ENCODE measurements at regions not wholly inside any gene's neighbourhood (a gene's known extent, or its start where the extent isn't known, plus 50 kb on each side); places are given as distances from the start of the nearest gene placed in this dataset.

- TF ChIP-seq POLR2A (IDR thresholded peaks at IDR 0.05) = no peak
- TF ChIP-seq CTCF (IDR thresholded peaks at IDR 0.05) = no peak
- no peak for TF ChIP-seq EP300 (IDR thresholded peaks at IDR 0.05)
- no peak for TF ChIP-seq POLR2AphosphoS5 (IDR thresholded peaks at IDR 0.05)
These were observed 701.6 kb upstream of the CBLB start for GRCh38 chr3:106570426-106570825.

Measured in upper lobe of left lung (tissue), 4 donors.